Left ventricle myocardium superior (tissue), 1 donor: ENCODE measurements at regions not wholly inside any gene's neighbourhood (a gene's known extent, or its start where the extent isn't known, plus 50 kb on each side); places are given as distances from the start of the nearest gene placed in this dataset.
"Not testable (repeated sequence)": the region's sequence is repeated elsewhere in the genome, so short reads cannot be mapped to it uniquely, and the experiment has no call there.

Experiments
- ATAC-seq: fragments of 200-7000 bp; cut with Tn5 transposase; one replicate; pipeline ENCODE4 v1.9.1; 2020; ENCODE audit warnings: mild to moderate bottlenecking, moderate library complexity
- DNase-seq: peaks from one replicate; pipeline ENCODE4 v3.0.0-alpha.2; 2020
- intact Hi-C: fragments of 100-400 bp; cut with micrococcal nuclease; formaldehyde crosslinking; loops from one replicate; pipeline ENCODE4 v1.11.0; 2022
- donor health status: DM: no; HTN: yes; CAD: no; lungs with severe emphysema.

GRCh38 chr17:77790143-77790829 is 168.2 kb upstream of the TNRC6C start:
- intact Hi-C loops, result no loop called here
- ATAC-seq (no peak), DNase-seq (no peak)

- DNase-seq (no peak), ATAC-seq (no peak)
- intact Hi-C loops, result no loop called here
Measured at GRCh38 chr17:77792626-77793025, 165.9 kb upstream of the TNRC6C start.

- no peak for DNase-seq
- intact Hi-C loops, result no loop called here
- ATAC-seq, result no peak
Measured at GRCh38 chr17:77793146-77793970, 165.1 kb upstream of the TNRC6C start.

GRCh38 chr17:77793971-77794235 is 164.6 kb upstream of the TNRC6C start:
- ATAC-seq (no peak), DNase-seq (no peak)
- intact Hi-C loops, result no loop called here

- intact Hi-C loops, result no loop called here
- DNase-seq, result no peak
Measured at GRCh38 chr17:77794846-77795245, 163.7 kb upstream of the TNRC6C start.

GRCh38 chr17:77795685-77796084 is 162.8 kb upstream of the TNRC6C start:
- intact Hi-C loops, result no loop called here
- ATAC-seq, result no peak
- DNase-seq, result no peak

More at GRCh38 chr17:77794846-77795245, 163.7 kb upstream of the TNRC6C start:
- ATAC-seq, result no peak

GRCh38 chr17:77796176-77796860 is 162.2 kb upstream of the TNRC6C start:
- ATAC-seq (no peak), DNase-seq (no peak)
- intact Hi-C loops, result no loop called here

GRCh38 chr17:77798031-77798430 is 160.5 kb upstream of the TNRC6C start:
- no peak for DNase-seq
- intact Hi-C loops, result no loop called here
- ATAC-seq, result no peak

- intact Hi-C loops, result no loop called here
- ATAC-seq (no peak), DNase-seq (no peak)
Measured at GRCh38 chr17:77798481-77798880, 160.0 kb upstream of the TNRC6C start.

GRCh38 chr17:77800816-77801215 is 157.7 kb upstream of the TNRC6C start:
- ATAC-seq (no peak), DNase-seq (no peak)
- intact Hi-C loops, result no loop called here

- ATAC-seq (no peak), DNase-seq (no peak)
- intact Hi-C loops, result no loop called here
Measured at GRCh38 chr17:77801545-77802332, 156.8 kb upstream of the TNRC6C start.

- ATAC-seq (no peak), DNase-seq (no peak)
- intact Hi-C loops, result no loop called here
Measured at GRCh38 chr17:77802333-77802615, 156.2 kb upstream of the TNRC6C start.

- intact Hi-C loops, result no loop called here
- ATAC-seq (peak; percentile 54), DNase-seq (no peak)
Measured at GRCh38 chr17:77802811-77803220, 155.7 kb upstream of the TNRC6C start.

- DNase-seq (no peak), ATAC-seq (no peak)
- intact Hi-C loops, result no loop called here
Measured at GRCh38 chr17:77803726-77804125, 154.8 kb upstream of the TNRC6C start.

GRCh38 chr17:77804796-77805426 is 153.6 kb upstream of the TNRC6C start:
- intact Hi-C loops, result no loop called here
- no peak for ATAC-seq
- no peak for DNase-seq

- intact Hi-C loops, DNase-seq, ATAC-seq: not testable (repeated sequence)
Measured at GRCh38 chr17:77805970-77806369, 152.5 kb upstream of the TNRC6C start.

- ATAC-seq (no peak), DNase-seq (no peak)
- intact Hi-C loops, result no loop called here
Measured at GRCh38 chr17:77807051-77807745, 151.3 kb upstream of the TNRC6C start.

- intact Hi-C loops, result no loop called here
- DNase-seq, result no peak
- ATAC-seq, result no peak
Measured at GRCh38 chr17:77807746-77808441, 150.6 kb upstream of the TNRC6C start.
